GM18507 (cell line): ENCODE measurements at regions not wholly inside any gene's neighbourhood (a gene's known extent, or its start where the extent isn't known, plus 50 kb on each side); places are given as distances from the start of the nearest gene placed in this dataset.

Experiments
- DNase-seq: peaks from one replicate; pipeline ENCODE4 v3.0.0; 2011; ENCODE audit warnings: low read depth; ENCODE audit not compliant: insufficient read length; ENCODE audit errors: extremely low spot score
- FAIRE-seq: peaks from 2 replicates; lab custom pipeline; 2011; peaks lifted over from hg19 to GRCh38; lab: Jason Lieb, UNC

DNA sequence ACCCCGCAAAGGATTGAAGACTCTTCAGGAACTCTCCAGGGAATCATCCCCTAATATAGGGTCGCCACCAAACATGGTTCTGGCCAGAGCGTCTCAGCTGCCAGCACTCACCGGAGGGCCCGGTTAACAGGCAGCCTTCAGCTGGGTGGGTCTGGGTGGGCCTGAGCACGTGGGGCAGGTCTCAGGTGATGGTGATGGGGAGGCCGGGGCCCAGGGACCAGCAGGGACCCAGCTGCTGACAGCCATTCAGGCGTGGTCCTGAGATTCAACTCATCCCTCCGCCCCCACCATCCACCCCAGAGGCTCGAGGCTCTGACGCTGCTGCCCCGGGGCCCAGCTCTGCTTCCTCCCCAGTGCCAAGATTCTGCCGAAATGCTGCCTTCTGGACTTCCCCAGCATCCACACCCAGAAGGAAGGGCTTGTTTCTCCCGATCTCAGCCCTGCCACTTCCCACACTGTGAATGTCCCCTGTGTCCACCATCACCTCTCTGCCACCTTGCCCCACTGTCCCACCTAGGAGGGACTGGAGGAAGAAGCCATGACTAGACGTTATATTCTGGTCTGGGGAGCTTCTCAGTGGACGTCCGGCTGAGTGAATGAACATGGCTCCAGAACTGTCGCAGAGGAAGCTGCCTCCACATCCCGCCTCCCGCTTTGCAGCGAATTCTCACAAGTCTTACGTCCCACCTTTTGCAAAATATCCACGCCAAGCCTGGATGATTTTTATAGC lies 294.2 kb upstream of the SALL3 start:
- FAIRE-seq, result no peak

DNA sequence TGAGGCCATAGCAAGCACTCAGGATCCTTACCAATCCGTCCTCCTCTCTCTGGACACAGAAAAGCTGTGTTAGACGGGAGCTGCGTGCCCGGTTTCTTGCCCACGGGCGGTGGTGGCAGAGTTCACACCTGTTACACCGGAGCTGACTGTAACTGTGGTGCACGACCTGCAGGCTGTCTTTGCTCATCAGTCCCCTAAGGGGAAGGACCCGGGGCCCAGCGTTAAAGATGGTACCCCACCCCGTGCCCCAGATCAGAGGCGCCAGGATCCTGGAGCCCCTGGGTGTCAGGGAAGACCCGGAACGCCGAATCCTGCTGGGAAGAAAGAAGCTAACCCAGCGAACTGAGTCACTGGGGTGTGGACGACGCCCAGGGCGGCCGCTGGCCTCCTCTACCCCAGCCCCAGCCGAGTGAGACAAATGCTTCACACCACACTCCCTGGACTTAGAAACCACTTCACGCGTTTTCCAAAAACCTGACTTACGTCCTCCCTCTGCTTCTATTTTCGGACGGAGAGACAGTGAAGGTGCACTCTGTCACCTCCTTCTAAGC lies 293.6 kb upstream of the SALL3 start:
- no peak for FAIRE-seq
- no peak for DNase-seq

More for the DNA sequence above, 294.2 kb upstream of the SALL3 start:
- DNase-seq, result no peak

DNA sequence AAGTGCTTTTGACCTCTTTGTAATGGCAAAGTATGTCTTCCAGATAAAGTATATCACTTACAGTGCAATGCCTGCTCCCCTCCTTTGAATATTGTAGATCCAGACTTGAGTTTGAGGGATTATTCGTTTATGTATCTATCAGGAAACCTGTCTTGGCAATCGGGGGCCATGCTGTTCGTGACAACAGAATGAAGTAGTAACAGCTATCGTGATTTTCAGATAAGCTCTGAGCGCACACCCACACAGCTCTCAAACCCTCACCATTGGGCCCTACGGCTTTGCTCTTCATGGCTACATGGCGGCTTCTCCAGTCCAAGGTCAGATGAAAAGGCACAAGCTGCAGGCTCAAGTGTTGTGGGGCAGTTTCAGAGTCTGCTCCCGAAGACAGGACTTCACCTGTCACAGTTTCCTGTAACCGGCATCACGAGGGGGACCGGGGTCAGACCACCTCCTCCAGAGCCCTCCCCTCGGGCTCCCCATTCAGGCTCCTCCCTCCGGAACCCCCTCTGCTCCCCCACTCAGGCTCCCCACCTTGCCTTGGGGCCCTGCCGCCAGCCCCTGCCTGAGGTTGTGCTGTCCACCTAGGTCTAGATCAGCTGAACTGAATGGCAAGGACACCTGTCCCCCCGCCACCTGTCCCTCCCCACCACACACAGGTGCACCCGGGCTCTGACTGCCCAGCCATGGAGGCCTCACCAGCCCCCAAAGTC lies 292.5 kb upstream of the SALL3 start:
- DNase-seq (no peak), FAIRE-seq (no peak)

DNA sequence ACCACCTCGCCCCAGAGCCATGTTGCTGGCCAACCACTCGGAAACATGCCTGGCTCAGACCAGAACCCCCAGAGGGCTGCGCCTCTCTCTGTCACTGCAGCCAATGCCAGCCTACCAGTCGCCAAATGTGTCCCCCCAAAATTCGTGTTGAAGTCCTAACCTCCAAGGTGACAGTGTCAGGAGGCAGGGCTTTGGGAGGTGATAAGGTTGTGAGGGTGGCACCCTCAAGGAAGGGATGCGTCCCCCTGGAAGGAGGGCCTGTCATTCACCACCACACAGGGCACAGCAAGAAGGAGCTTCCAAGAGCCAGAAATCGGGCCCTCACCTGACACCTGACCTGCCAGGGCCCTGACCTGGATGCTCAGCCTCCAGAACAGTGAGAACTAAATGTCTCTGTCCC lies 291.9 kb upstream of the SALL3 start:
- FAIRE-seq, result no peak

DNA sequence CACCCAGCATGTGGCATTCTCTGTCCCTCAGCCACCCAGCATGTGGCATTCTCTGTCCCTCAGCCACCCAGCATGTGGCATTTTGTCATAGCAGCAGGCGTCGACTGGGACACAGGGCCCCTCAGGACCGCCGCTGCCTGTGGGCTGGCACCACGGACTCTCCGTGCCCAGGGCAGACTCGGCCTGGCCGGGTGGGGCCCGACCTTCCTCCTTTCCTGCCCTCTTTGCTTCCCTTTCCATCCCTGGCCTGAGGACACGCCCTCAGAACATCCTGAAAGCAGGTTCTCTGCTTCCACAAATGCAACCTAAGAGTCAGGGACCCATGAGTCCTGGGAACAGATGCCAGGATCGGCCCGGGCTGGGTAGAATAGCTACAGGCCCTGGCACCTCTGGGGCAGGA lies 291.4 kb upstream of the SALL3 start:
- FAIRE-seq (no peak), DNase-seq (no peak)

More for the DNA sequence above, 291.9 kb upstream of the SALL3 start:
- DNase-seq, result no peak

DNA sequence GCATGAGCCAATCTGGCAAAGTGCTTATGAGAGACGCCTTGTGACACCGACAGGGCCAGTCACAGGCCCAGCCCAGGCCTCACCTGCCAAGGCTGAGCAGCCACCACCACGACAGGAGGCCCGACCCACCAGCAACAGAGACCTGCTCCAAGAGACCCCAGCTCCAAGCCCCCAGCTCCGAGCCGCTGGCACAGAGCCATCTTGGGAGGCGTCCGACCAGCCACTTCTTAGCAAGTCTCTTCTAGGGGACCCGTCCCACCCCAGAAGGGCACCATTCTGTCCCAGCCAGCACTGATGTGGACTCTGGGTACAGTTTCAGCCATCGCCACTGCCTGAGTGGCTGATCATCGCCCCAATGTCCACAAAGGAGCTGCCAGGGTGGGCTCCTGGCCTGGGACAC lies 290.7 kb upstream of the SALL3 start:
- FAIRE-seq, result no peak

DNA sequence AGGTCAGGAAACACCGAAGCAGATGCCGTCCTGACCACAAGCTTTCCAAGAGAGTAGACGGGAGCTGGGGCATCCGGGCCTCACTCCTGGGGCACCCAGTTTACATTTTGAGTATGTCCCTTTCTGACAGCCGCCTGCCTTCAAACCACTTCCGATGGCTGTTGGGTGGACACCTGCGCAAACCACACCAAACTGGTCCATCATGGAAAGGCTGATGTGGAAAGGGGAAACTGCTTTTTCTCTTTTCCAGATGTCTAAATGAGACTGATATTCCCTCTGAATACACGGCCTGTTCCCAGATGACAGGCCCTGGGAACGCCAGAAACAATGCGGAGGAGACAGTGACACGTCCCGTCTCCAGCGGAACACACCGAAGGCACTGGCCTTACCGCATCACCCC lies 290.0 kb upstream of the SALL3 start:
- DNase-seq (no peak), FAIRE-seq (no peak)

More for the DNA sequence above, 290.7 kb upstream of the SALL3 start:
- no peak for DNase-seq

DNA sequence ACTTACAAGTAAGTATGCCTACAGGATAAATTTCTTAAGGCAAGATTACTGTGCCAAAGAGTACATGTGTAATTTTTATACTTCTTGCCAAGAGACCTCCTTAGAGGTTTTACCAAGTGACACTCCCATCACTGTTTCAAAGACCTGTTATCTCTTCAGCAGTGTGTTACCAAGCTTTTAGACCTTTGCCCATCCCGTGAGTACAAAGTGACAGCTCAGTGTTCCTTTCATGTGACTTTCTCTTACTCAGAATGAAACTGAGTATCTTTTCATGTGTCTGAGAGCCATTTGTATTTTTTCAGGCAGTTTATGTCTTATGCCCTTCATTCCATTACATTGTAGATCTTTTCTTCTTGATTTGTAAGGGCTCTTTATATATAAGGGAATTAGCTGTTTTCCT lies 287.5 kb upstream of the SALL3 start:
- FAIRE-seq (no peak), DNase-seq (no peak)

DNA sequence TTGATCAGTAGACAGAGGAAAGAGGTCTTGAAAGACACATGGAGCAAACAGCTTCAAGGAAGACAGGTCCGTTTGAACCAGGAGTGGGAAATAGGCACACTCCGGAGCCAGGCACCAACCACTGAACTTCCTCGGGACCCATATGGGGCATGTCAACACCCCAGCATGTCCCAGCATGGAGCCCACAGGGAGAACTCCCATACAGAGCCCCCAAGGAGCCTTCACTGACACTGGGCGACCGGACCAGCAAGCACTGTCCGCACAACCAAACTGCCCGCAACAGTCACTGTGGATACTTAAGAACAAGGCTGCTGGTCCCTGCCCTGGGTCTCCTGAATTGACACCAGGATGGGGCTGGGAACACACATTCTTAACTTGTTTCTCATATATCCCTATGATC lies 286.2 kb upstream of the SALL3 start:
- FAIRE-seq (no peak), DNase-seq (no peak)

DNA sequence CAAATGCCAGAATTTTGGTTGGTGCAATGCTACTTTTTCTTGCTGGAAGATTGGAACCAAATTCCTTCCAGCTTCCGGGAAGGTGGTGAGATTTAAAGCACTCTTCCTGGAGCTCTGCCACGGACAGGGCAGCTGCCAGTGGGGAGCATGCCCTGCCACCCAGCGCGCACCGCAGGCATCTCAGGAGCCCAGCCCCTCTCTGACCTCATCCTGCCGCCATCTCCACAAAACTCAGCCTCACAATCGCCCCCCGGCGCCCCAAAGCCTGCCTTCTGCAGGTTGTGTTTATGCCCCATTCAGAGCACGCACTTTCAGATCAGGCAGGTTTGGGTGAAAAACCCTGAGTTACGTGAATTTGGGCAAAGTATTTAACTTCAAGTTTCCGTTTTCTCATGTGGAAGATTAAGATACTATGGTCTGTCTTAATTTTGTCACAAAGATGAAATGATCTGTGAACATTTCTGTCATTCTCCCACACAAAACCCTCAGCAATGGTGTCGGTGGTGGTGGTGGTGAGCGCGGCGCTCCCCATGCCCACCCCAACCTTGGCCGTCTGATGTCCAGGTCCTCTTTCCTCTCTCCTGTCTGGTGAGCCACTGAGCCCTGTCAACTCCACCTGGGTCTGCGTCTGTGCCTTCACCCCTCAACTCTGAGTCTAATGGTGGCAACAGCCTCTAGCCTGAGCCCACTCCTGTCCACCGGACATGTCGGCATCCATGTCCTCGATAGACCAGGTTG lies 282.8 kb upstream of the SALL3 start:
- DNase-seq, result no peak
- FAIRE-seq, result no peak

DNA sequence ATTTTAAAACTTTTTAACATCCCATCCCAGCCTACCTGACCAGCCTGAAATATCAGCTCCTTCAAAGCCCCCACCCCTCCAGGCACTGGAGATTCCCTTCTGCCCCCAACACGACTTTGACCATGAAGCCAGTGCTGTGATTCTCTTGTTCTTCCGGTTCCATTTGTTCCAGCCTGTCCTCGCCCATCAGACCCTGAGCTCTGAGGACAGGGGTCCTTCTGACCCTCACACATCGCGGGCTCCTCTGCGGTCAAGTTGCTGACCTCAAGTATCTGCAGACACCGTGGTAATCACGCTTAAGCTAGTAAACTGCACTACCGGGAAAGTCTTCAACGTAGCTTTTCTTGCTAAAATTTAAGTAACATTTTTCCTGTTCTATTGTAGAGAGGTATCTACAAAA lies 282.2 kb upstream of the SALL3 start:
- no peak for FAIRE-seq
- no peak for DNase-seq

DNA sequence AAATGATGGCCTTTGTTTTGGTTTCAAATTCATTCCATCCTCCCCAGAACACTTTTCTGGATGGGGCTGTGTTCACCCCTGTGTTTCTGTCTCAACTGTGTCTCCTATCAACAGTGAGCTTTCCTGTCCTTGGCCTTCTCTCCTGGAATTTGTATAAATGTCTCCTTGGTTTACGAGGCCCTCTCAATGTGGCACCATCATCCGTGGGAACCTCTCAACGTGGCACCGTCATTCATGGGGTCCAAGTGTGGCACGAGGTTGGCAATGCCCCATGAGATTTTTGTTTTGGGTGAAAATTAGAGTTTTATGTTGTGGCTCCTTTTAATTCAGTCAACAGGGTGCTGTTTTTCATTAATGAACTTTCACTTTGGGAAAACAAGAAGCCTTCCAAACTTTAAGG lies 280.7 kb upstream of the SALL3 start:
- no peak for FAIRE-seq

DNA sequence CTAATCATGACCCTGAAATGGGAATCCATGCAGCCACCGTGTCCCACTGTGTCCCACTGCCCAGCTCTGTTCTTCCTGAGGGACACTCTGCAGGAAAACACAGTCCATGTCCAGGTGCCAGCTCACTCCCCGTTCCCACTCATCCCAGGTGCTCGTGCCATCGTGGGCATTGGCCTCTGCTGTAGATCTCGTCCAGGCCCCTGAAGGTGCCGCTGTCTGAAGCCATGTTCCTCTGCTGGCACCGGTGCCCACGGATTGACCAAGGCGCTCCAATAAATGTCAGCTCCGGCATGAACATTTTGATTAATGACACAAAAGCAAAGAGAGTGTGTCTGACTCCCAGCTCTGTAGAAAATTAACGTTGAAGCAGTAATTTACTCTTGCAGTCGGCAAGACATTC lies 280.1 kb upstream of the SALL3 start:
- no peak for FAIRE-seq
- no peak for DNase-seq

More for the DNA sequence above, 280.7 kb upstream of the SALL3 start:
- no peak for DNase-seq

DNA sequence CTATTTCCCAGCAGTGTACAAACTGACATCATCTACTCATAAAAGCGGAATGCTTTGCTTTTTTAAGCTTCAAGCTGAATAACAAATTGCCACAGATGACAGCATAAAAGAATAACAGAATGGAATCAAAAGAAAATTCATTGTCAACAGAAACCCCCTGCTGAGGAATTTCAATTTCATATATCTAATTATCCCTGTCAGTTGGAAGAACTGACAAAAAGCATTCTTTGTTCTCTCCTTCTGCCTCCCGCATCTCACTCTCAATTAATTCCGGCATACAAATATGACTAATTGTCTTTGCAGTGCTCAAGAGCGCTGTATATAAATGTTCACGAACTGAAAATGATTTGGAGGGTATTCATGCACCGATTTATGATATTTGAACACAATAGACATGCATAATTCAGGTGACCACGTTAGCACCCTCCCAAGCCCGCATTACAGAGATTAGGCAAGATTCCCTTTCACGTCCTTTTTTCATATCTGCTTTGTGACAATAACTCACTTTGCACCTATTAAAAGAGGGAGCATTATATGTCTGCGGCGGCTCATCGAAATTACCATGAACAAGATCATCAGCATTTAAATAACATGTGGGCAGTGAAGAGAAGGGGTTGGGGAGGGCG lies 277.7 kb upstream of the SALL3 start:
- no peak for DNase-seq

DNA sequence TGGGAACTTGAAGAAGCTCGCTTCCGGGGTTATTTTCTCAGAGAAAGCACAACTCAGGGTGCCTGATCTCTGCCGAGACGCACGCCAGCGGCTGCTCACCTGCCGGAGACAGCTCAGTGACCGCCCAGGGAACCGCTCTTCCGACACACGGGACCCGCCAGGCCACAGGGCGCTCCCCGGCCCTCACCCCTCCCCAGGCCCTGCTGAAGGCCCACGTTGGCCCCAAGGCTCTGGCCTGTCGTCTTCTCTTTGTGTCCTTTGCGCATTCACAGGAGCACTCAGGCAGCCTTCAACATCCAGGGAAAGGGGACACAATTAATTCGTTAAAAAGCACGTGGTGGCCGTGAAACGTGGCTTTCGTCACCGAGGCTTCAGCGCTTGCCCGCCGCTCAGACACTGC lies 276.3 kb upstream of the SALL3 start:
- DNase-seq, result no peak
- FAIRE-seq, result no peak

More for the DNA sequence above, 277.7 kb upstream of the SALL3 start:
- FAIRE-seq, result no peak

DNA sequence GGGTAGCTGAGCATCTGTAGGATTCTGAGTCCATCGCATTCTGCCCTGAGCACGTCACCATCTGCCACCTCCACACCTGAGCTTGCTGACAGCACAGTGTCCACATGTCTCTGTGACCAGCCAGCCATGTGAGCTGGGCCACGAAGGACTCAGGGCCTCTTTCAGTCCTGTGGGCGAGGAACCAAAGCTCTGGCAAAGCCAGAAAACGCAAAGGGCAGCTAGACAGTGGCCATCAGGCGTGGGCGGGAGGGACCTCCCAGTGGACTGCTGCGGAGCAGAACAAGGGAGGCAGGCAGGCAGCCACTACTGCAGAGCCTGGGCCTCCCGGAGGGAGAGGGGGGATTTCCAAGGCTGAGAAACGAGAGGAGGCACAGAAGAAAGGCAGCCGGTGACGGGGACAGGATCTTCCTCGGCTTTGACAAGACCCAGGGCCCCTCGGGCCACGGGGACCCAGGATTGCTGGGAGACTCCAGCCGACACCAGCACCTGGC lies 274.6 kb upstream of the SALL3 start:
- no peak for FAIRE-seq
- no peak for DNase-seq

DNA sequence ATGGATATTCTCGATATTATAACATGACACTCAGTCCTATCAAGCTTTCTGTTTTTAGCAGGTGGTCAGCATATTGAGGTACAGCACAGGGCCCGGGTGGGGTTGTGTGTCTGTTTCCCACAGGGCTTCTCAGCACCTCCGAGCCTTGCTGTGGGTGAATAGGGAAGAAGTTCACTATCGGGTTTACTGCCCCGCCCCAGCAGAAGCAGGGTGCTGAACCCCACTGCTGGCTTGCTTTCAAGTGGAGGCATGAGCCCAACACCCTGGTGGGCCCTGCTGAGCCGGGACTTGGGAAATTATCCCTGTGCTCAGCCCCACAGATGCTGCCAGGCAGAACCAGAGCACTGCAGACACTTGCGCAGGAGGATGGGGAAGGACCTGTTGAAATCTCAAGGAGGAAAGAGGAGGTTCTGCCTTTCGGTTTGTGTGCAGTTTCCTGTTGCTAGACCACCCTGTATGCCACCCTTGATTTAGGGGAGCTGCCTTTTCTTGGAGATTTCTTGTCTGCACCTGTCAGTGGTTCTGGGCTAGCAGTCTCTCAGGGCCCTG lies 270.3 kb upstream of the SALL3 start:
- DNase-seq (no peak), FAIRE-seq (no peak)

DNA sequence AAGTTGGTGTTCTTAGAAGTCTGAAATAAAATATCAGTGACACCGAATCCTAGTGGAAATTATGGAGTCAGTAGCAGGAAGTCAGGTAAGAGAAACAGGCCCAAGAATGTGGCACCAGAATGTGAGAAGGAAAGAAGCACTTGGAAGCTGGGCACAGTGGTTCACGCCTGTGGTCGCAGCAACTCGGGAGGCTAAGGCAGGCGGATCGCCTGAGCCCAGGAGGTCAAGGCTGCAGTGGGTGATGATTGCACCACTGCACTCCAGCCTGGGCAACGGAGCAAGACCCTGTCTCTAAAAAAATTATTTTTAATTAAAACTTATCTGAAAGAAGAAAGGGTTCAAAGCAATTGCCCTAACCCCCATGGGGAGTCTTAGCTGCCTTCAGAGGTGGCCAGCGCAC lies 268.3 kb upstream of the SALL3 start:
- FAIRE-seq (no peak), DNase-seq (no peak)

DNA sequence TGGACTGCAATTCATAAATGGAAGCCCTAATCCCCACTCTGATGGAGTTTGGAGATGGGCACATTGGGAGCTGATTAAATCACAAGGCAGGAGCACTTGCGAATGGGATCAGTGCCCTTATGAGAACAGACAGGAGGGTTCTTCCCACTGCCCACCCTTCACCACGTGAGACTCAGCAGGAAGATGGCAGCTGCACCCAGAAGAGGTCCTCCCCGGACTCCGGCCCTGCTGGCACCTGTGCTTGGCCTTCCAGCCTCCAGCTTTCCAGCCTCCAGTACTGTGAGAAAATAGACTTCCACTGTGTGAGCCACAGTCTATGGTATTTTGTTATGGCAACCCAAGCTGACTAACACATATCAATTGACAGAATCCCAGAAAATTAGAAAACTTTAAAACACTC lies 267.6 kb upstream of the SALL3 start:
- no peak for FAIRE-seq
- DNase-seq, result no peak
